ENCODE measurements at regions not wholly inside any gene's neighbourhood (a gene's known extent, or its start where the extent isn't known, plus 50 kb on each side); places are given as distances from the start of the nearest gene placed in this dataset.

GRCh38 chr12:86787419-86787818 lies 531.2 kb upstream of the MGAT4C start:
- TF ChIP-seq CTCF (IDR thresholded peaks at IDR 0.05; ENCODE audit: low read length) (no peak), EZH2 (IDR thresholded peaks at IDR 0.05; ENCODE audit: borderline replicate concordance, low read length) (no peak)

All from OCI-LY1 (cell line).